ENCODE measurements at regions not wholly inside any gene's neighbourhood (a gene's known extent, or its start where the extent isn't known, plus 50 kb on each side); places are given as distances from the start of the nearest gene placed in this dataset.

- no peaks in the 10 kb centered on the region for H3K4me1 Mint-ChIP-seq (ENCODE audit: low read depth)
Measured at GRCh38 chr17:71387456-71387855, 733.4 kb upstream of the SOX9 start.

GRCh38 chr17:71392715-71393567 lies 727.9 kb upstream of the SOX9 start:
- H3K4me3 Mint-ChIP-seq, result no peak overlapping the region
- intact Hi-C loops (cut with micrococcal nuclease), result no loop called here
- no peaks in the 10 kb centered on the region for H3K36me3 Mint-ChIP-seq (ENCODE audit: low read depth)
- peaks cover 24% of the 10 kb centered on the region for H3K9me3 Mint-ChIP-seq
- H3K4me1 Mint-ChIP-seq (ENCODE audit: low read depth), result no peaks in the 10 kb centered on the region
- no peak overlapping the region for H3K27ac Mint-ChIP-seq
- H3K27me3 Mint-ChIP-seq, result no peaks in the 10 kb centered on the region

More at GRCh38 chr17:71387456-71387855, 733.4 kb upstream of the SOX9 start:
- intact Hi-C loops (cut with micrococcal nuclease), result loop anchor here (10.0 kb wide), 1 partner anchor 57 kb away; no protein-coding TSS in a partner anchor
- Mint-ChIP-seq H3K4me3 (no peak overlapping the region), H3K27me3 (no peaks in the 10 kb centered on the region), H3K27ac (no peak overlapping the region), H3K36me3 (ENCODE audit: low read depth) (no peaks in the 10 kb centered on the region), H3K9me3 (peaks cover 37% of the 10 kb centered on the region)

- Mint-ChIP-seq H3K9me3 (no peaks in the 10 kb centered on the region), H3K4me3 (no peak overlapping the region), H3K27ac (no peak overlapping the region), H3K27me3 (no peaks in the 10 kb centered on the region), H3K4me1 (ENCODE audit: low read depth) (no peaks in the 10 kb centered on the region), H3K36me3 (ENCODE audit: low read depth) (no peaks in the 10 kb centered on the region)
- intact Hi-C loops (cut with micrococcal nuclease), result no loop called here
Measured at GRCh38 chr17:71395901-71396300, 724.9 kb upstream of the SOX9 start.

- H3K27ac Mint-ChIP-seq, result no peak overlapping the region
- H3K27me3 Mint-ChIP-seq, result no peaks in the 10 kb centered on the region
- intact Hi-C loops (cut with micrococcal nuclease), result no loop called here
- no peaks in the 10 kb centered on the region for H3K4me1 Mint-ChIP-seq (ENCODE audit: low read depth)
- no peaks in the 10 kb centered on the region for H3K9me3 Mint-ChIP-seq
- no peaks in the 10 kb centered on the region for H3K36me3 Mint-ChIP-seq (ENCODE audit: low read depth)
- no peak overlapping the region for H3K4me3 Mint-ChIP-seq
Measured at GRCh38 chr17:71396711-71397110, 724.1 kb upstream of the SOX9 start.

GRCh38 chr17:71398025-71398424 lies 722.8 kb upstream of the SOX9 start:
- intact Hi-C loops (cut with micrococcal nuclease), result no loop called here
- Mint-ChIP-seq H3K27ac (no peak overlapping the region), H3K36me3 (ENCODE audit: low read depth) (no peaks in the 10 kb centered on the region), H3K4me3 (no peak overlapping the region), H3K9me3 (no peaks in the 10 kb centered on the region), H3K4me1 (ENCODE audit: low read depth) (no peaks in the 10 kb centered on the region), H3K27me3 (no peaks in the 10 kb centered on the region)

- intact Hi-C loops (cut with micrococcal nuclease), result no loop called here
- no peaks in the 10 kb centered on the region for H3K4me1 Mint-ChIP-seq (ENCODE audit: low read depth)
- no peak overlapping the region for H3K27ac Mint-ChIP-seq
Measured at GRCh38 chr17:71398800-71399219, 722.0 kb upstream of the SOX9 start.

GRCh38 chr17:71399221-71399620 lies 721.6 kb upstream of the SOX9 start:
- peaks cover 7% of the 10 kb centered on the region for H3K9me3 Mint-ChIP-seq
- no peaks in the 10 kb centered on the region for H3K36me3 Mint-ChIP-seq (ENCODE audit: low read depth)
- H3K4me1 Mint-ChIP-seq (ENCODE audit: low read depth), result no peaks in the 10 kb centered on the region
- H3K4me3 Mint-ChIP-seq, result no peak overlapping the region
- intact Hi-C loops (cut with micrococcal nuclease), result no loop called here
- H3K27ac Mint-ChIP-seq, result no peak overlapping the region
- no peaks in the 10 kb centered on the region for H3K27me3 Mint-ChIP-seq

More at GRCh38 chr17:71398800-71399219, 722.0 kb upstream of the SOX9 start:
- Mint-ChIP-seq H3K27me3 (no peaks in the 10 kb centered on the region), H3K9me3 (peaks cover 3% of the 10 kb centered on the region), H3K4me3 (no peak overlapping the region), H3K36me3 (ENCODE audit: low read depth) (no peaks in the 10 kb centered on the region)

GRCh38 chr17:71399649-71400048 lies 721.2 kb upstream of the SOX9 start:
- no peaks in the 10 kb centered on the region for H3K36me3 Mint-ChIP-seq (ENCODE audit: low read depth)
- H3K9me3 Mint-ChIP-seq, result peaks cover 9% of the 10 kb centered on the region
- no peaks in the 10 kb centered on the region for H3K4me1 Mint-ChIP-seq (ENCODE audit: low read depth)
- H3K27me3 Mint-ChIP-seq, result no peaks in the 10 kb centered on the region
- H3K27ac Mint-ChIP-seq, result no peak overlapping the region
- H3K4me3 Mint-ChIP-seq, result no peak overlapping the region
- intact Hi-C loops (cut with micrococcal nuclease), result loop anchor here (10.0 kb wide), 1 partner anchor 55 kb away; no protein-coding TSS in a partner anchor

GRCh38 chr17:71402007-71402406 lies 718.8 kb upstream of the SOX9 start:
- H3K36me3 Mint-ChIP-seq (ENCODE audit: low read depth), result no peaks in the 10 kb centered on the region
- H3K27me3 Mint-ChIP-seq, result no peaks in the 10 kb centered on the region
- intact Hi-C loops (cut with micrococcal nuclease), result loop anchor here (10.0 kb wide), 1 partner anchor 53 kb away; no protein-coding TSS in a partner anchor
- H3K27ac Mint-ChIP-seq, result no peak overlapping the region
- H3K4me3 Mint-ChIP-seq, result no peak overlapping the region
- peaks cover 24% of the 10 kb centered on the region for H3K9me3 Mint-ChIP-seq
- no peaks in the 10 kb centered on the region for H3K4me1 Mint-ChIP-seq (ENCODE audit: low read depth)

GRCh38 chr17:71402661-71403141 lies 718.1 kb upstream of the SOX9 start:
- Mint-ChIP-seq H3K4me3 (no peak overlapping the region), H3K4me1 (ENCODE audit: low read depth) (no peaks in the 10 kb centered on the region), H3K27ac (no peak overlapping the region), H3K36me3 (ENCODE audit: low read depth) (no peaks in the 10 kb centered on the region), H3K27me3 (no peaks in the 10 kb centered on the region), H3K9me3 (peaks cover 24% of the 10 kb centered on the region)
- intact Hi-C loops (cut with micrococcal nuclease), result loop anchor here (10.0 kb wide), 1 partner anchor 52 kb away; no protein-coding TSS in a partner anchor

- Mint-ChIP-seq H3K4me1 (ENCODE audit: low read depth) (no peaks in the 10 kb centered on the region), H3K9me3 (peaks cover 24% of the 10 kb centered on the region), H3K27ac (no peak overlapping the region), H3K36me3 (ENCODE audit: low read depth) (no peaks in the 10 kb centered on the region), H3K4me3 (no peak overlapping the region), H3K27me3 (no peaks in the 10 kb centered on the region)
- intact Hi-C loops (cut with micrococcal nuclease), result loop anchor here (10.0 kb wide), 1 partner anchor 50 kb away; no protein-coding TSS in a partner anchor
Measured at GRCh38 chr17:71405101-71405500, 715.7 kb upstream of the SOX9 start.

GRCh38 chr17:71407981-71408380 lies 712.8 kb upstream of the SOX9 start:
- H3K27me3 Mint-ChIP-seq, result no peaks in the 10 kb centered on the region
- peaks cover 24% of the 10 kb centered on the region for H3K9me3 Mint-ChIP-seq
- intact Hi-C loops (cut with micrococcal nuclease), result loop anchor here (10.0 kb wide), 1 partner anchor 47 kb away; no protein-coding TSS in a partner anchor
- H3K4me1 Mint-ChIP-seq (ENCODE audit: low read depth), result no peaks in the 10 kb centered on the region
- H3K36me3 Mint-ChIP-seq (ENCODE audit: low read depth), result no peaks in the 10 kb centered on the region
- H3K27ac Mint-ChIP-seq, result no peak overlapping the region
- no peak overlapping the region for H3K4me3 Mint-ChIP-seq

- Mint-ChIP-seq H3K4me1 (ENCODE audit: low read depth) (no peaks in the 10 kb centered on the region), H3K9me3 (peaks cover 17% of the 10 kb centered on the region), H3K27me3 (no peaks in the 10 kb centered on the region), H3K27ac (no peak overlapping the region), H3K36me3 (ENCODE audit: low read depth) (no peaks in the 10 kb centered on the region), H3K4me3 (no peak overlapping the region)
- intact Hi-C loops (cut with micrococcal nuclease), result loop anchor here (10.0 kb wide), 1 partner anchor 46 kb away; no protein-coding TSS in a partner anchor
Measured at GRCh38 chr17:71409137-71409536, 711.7 kb upstream of the SOX9 start.

GRCh38 chr17:71409712-71410111 lies 711.1 kb upstream of the SOX9 start:
- Mint-ChIP-seq H3K27ac (no peak overlapping the region), H3K27me3 (no peaks in the 10 kb centered on the region), H3K4me3 (no peak overlapping the region), H3K9me3 (peaks cover 15% of the 10 kb centered on the region), H3K4me1 (ENCODE audit: low read depth) (no peaks in the 10 kb centered on the region), H3K36me3 (ENCODE audit: low read depth) (no peaks in the 10 kb centered on the region)
- intact Hi-C loops (cut with micrococcal nuclease), result loop anchor here (10.0 kb wide), 1 partner anchor 45 kb away; no protein-coding TSS in a partner anchor

Data from dendritic cell treated with granulocyte-macrophage colony-stimulating factor and Interleukin-4, amounts not matched to agents 40 ng/mL and 50 ng/mL, for 4 days (primary cell).